ENCODE measurements at regions not wholly inside any gene's neighbourhood (a gene's known extent, or its start where the extent isn't known, plus 50 kb on each side); places are given as distances from the start of the nearest gene placed in this dataset.

GRCh38 chr5:173736923-173737412 lies 120.5 kb upstream of the BOD1 start (continued):
- TF ChIP-seq ZBTB33 (CRISPR knock-in tag; IDR thresholded peaks at IDR 0.05) (no peak), TBX2 (CRISPR knock-in tag; IDR thresholded peaks at IDR 0.05; ENCODE audit: borderline replicate concordance) (peak; percentile 49; the same call in 1 of the 2 replicates), RARA (CRISPR knock-in tag; IDR thresholded peaks at IDR 0.05) (no peak), KLF9 (CRISPR knock-in tag; IDR thresholded peaks at IDR 0.05; ENCODE audit: low read depth) (no peak), CHCHD3 (CRISPR knock-in tag; IDR thresholded peaks at IDR 0.05) (no peak), POLR2AphosphoS2 (IDR thresholded peaks at IDR 0.05; ENCODE audit: low read depth, low read length) (no peak), ZNF781 (CRISPR knock-in tag; IDR thresholded peaks at IDR 0.05; ENCODE audit: borderline replicate concordance, not compliant biosample characterization) (no peak), ATF6 (CRISPR knock-in tag; conservative IDR thresholded peaks at IDR 0.05) (no peak), ZC3H4 (CRISPR knock-in tag; IDR thresholded peaks at IDR 0.05; ENCODE audit: borderline replicate concordance) (no peak), FOSL2 (CRISPR knock-in tag; IDR thresholded peaks at IDR 0.05) (no peak), CENPX (CRISPR knock-in tag; IDR thresholded peaks at IDR 0.05) (no peak), ZNF207 (IDR thresholded peaks at IDR 0.05; ENCODE audit: borderline replicate concordance) (no peak), TRAFD1 (CRISPR knock-in tag; IDR thresholded peaks at IDR 0.05; ENCODE audit: borderline replicate concordance) (no peak), MBNL3 (CRISPR knock-in tag; conservative IDR thresholded peaks at IDR 0.05) (no peak), MATR3 (CRISPR knock-in tag; IDR thresholded peaks at IDR 0.05) (no peak), ZNF687 (CRISPR knock-in tag; IDR thresholded peaks at IDR 0.05) (peak; percentile 48), TFE3 (CRISPR knock-in tag; IDR thresholded peaks at IDR 0.05) (no peak)

Data from HepG2 (cell line).